HFFc6 (cell line): ENCODE measurements at regions not wholly inside any gene's neighbourhood (a gene's known extent, or its start where the extent isn't known, plus 50 kb on each side); places are given as distances from the start of the nearest gene placed in this dataset.

ENCODE experiments used
- DNase-seq: peaks from one replicate; pipeline ENCODE4 v3.0.0-alpha.2; 2018
- H3K27ac Mint-ChIP-seq: 2 replicates; pipeline ENCODE4 v1.8.0; 2020; ENCODE audit warnings: mild to moderate bottlenecking, mixed read lengths
- H3K27me3 Mint-ChIP-seq: 2 replicates; pipeline ENCODE4 v1.8.0; 2021; ENCODE audit warnings: mild to moderate bottlenecking, moderate library complexity, mixed read lengths; ENCODE audit not compliant: insufficient read depth
- H3K36me3 Mint-ChIP-seq: 2 replicates; pipeline ENCODE4 v1.8.0; 2021; ENCODE audit warnings: low read depth, mixed read lengths
- H3K4me1 Mint-ChIP-seq: 2 replicates; pipeline ENCODE4 v1.8.0; 2020; ENCODE audit warnings: low read depth, mixed read lengths
- H3K4me3 Mint-ChIP-seq: 2 replicates; pipeline ENCODE4 v1.8.0; 2020; ENCODE audit warnings: mild to moderate bottlenecking, moderate library complexity, mixed read lengths
- H3K9me3 Mint-ChIP-seq: 2 replicates; pipeline ENCODE4 v1.8.0; 2020; ENCODE audit warnings: mild to moderate bottlenecking, mixed read lengths
- CTCF ChIP-seq: fragments of 200-600 bp; sonication (generic); IDR thresholded peaks from 2 replicates; pipeline ENCODE4 v1.5.0; 2021; ENCODE audit warnings: antibody characterized with exemption, mild to moderate bottlenecking

- Mint-ChIP-seq H3K27me3 (peaks cover 31% of the 10 kb centered on the region), H3K4me1 (no peaks in the 10 kb centered on the region), H3K36me3 (no peaks in the 10 kb centered on the region), H3K4me3 (no peak overlapping the region), H3K9me3 (no peaks in the 10 kb centered on the region), H3K27ac (no peak overlapping the region)
- no peak for TF ChIP-seq CTCF
- no peak for DNase-seq
These were observed 119.5 kb upstream of the RAB12 start for GRCh38 chr18:8489761-8490160.

- Mint-ChIP-seq H3K4me1 (no peaks in the 10 kb centered on the region), H3K27me3 (peaks cover 30% of the 10 kb centered on the region), H3K36me3 (no peaks in the 10 kb centered on the region), H3K4me3 (no peak overlapping the region), H3K27ac (no peak overlapping the region), H3K9me3 (no peaks in the 10 kb centered on the region)
- TF ChIP-seq CTCF: no peak
- no peak for DNase-seq
These were observed 117.7 kb upstream of the RAB12 start for GRCh38 chr18:8491516-8491915.

- H3K36me3 Mint-ChIP-seq: no peaks in the 10 kb centered on the region
- H3K9me3 Mint-ChIP-seq: no peaks in the 10 kb centered on the region
- H3K27me3 Mint-ChIP-seq: peaks cover 40% of the 10 kb centered on the region
- H3K27ac Mint-ChIP-seq: no peak overlapping the region
- no peak for TF ChIP-seq CTCF
- H3K4me3 Mint-ChIP-seq: no peak overlapping the region
- H3K4me1 Mint-ChIP-seq: no peaks in the 10 kb centered on the region
- DNase-seq: no peak
These were observed 116.1 kb upstream of the RAB12 start for GRCh38 chr18:8493141-8493540.

GRCh38 chr18:8496186-8496585 lies 113.1 kb upstream of the RAB12 start:
- DNase-seq: no peak
- H3K4me1 Mint-ChIP-seq: no peaks in the 10 kb centered on the region
- H3K36me3 Mint-ChIP-seq: no peaks in the 10 kb centered on the region
- no peak for TF ChIP-seq CTCF
- H3K27ac Mint-ChIP-seq: no peak overlapping the region
- H3K4me3 Mint-ChIP-seq: no peak overlapping the region
- H3K9me3 Mint-ChIP-seq: no peaks in the 10 kb centered on the region
- H3K27me3 Mint-ChIP-seq: peaks cover 41% of the 10 kb centered on the region

- Mint-ChIP-seq H3K36me3 (no peaks in the 10 kb centered on the region), H3K4me3 (no peak overlapping the region), H3K27ac (no peak overlapping the region), H3K9me3 (no peaks in the 10 kb centered on the region), H3K4me1 (no peaks in the 10 kb centered on the region), H3K27me3 (peaks cover 38% of the 10 kb centered on the region)
- TF ChIP-seq CTCF: no peak
- DNase-seq: no peak
These were observed 110.3 kb upstream of the RAB12 start for GRCh38 chr18:8498905-8499304.
